Tibial artery (tissue), 4 donors: ENCODE measurements at regions not wholly inside any gene's neighbourhood (a gene's known extent, or its start where the extent isn't known, plus 50 kb on each side); places are given as distances from the start of the nearest gene placed in this dataset.

Experiments
- DNase-seq, 2 donors: peaks; one replicate each; pipeline ENCODE4 v3.0.0-alpha.2; 2019
- H3K27ac ChIP-seq, 2 donors: fragments of 200-600 bp; sonication (generic) in 1 of 2; 1 replicate in 1 of 2; 2 replicates in 1 of 2; pipeline ENCODE4 v1.5.1; 2018 to 2019; ENCODE audit warnings: mild to moderate bottlenecking in 1 of 2
- H3K27me3 ChIP-seq, 2 donors: fragments of 200-600 bp; sonication (generic) in 1 of 2; one replicate each; pipeline versions ENCODE4 v1.5.1 to v1.6.0; 2016 to 2019
- H3K36me3 ChIP-seq, 3 donors: fragments of 200-600 bp; sonication (generic) in 2 of 3; one replicate each; pipeline ENCODE4 v1.5.1; 2016 to 2019; ENCODE audit warnings: mild to moderate bottlenecking in 2 of 3
- H3K4me1 ChIP-seq, 4 donors: fragments of 200-600 bp; sonication (generic) in 2 of 4; 1 replicate in 3 of 4; 2 replicates in 1 of 4; pipeline ENCODE4 v1.5.1; 2016 to 2019
- H3K4me3 ChIP-seq, 2 donors: fragments of 200-600 bp; sonication (generic) in 1 of 2; 1 replicate in 1 of 2; 2 replicates in 1 of 2; pipeline ENCODE4 v1.5.1; 2018 to 2019; ENCODE audit warnings: mild to moderate bottlenecking in 2 of 2
- H3K9me3 ChIP-seq, 3 donors: fragments of 200-600 bp; sonication (generic) in 1 of 3; one replicate each; pipeline ENCODE4 v1.5.1; 2016 to 2019
- CTCF ChIP-seq, 2 experiments: fragments of 200-600 bp in 1 of 2; fragments of 450-650 bp in 1 of 2; IDR thresholded peaks; one replicate each; pipeline ENCODE4 v1.5.1; 2017 to 2019; ENCODE audit warnings: antibody characterized with exemption in 2 of 2, mild to moderate bottlenecking in 1 of 2, moderate library complexity in 1 of 2
- intact Hi-C: fragments of 100-400 bp; cut with DNase I; formaldehyde crosslinking; loops from one replicate; pipeline ENCODE4 v1.15.0; 2023; ENCODE audit warnings: low total_unique reads

DNA sequence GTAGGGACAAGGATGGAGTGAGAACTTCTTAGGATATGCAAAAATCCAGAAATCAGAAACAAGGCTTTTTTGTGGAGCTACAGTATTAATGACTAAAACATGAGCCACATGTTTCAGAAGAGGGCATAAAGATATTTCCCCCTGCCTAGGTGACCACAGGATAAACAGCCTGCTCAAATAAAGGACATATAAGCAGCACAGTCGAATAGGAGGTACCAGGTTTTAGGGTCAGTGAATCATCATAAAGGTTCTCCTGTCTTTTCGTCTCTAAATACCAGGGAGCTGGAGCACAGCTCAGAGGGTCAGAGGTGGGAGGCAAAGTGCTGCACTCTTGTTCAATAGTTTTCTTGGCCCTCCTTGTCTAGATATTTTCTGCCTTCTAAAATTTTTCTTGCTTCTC, 211.9 kb upstream of the HS3ST1 start:
- H3K4me1 ChIP-seq: no peaks in the 10 kb centered on the region
- no peak overlapping the region for H3K27ac ChIP-seq
- TF ChIP-seq CTCF (IDR thresholded peaks at IDR 0.05): no peak
- no peak overlapping the region for H3K4me3 ChIP-seq
- no peaks in the 10 kb centered on the region for H3K27me3 ChIP-seq
- no peaks in the 10 kb centered on the region for H3K36me3 ChIP-seq
- no peak for DNase-seq
- H3K9me3 ChIP-seq: no peaks in the 10 kb centered on the region
- intact Hi-C loops: no loop called here

DNA sequence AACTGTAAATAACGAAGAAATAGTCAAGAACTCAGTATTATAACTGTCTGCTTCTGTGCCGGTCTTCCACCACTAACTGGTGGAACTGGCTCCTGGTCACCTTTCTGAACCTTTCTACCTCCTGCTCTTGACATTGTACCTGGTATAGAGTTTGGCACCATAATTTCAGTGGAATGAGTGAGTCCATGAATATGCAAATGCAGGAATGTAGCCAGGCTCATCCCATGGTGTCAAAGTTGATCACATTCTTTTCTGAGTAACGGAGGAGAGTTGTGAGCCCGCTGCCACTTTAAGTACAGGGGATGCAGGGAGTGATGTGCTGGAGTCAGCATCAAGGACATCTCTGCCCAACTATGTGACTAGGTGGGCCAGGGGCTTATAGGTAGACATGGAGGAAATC, 207.9 kb upstream of the HS3ST1 start:
- Histone ChIP-seq H3K9me3 (no peaks in the 10 kb centered on the region), H3K27ac (no peak overlapping the region), H3K27me3 (no peaks in the 10 kb centered on the region), H3K4me1 (no peaks in the 10 kb centered on the region), H3K36me3 (no peaks in the 10 kb centered on the region), H3K4me3 (no peak overlapping the region)
- DNase-seq: no peak
- no peak for TF ChIP-seq CTCF (IDR thresholded peaks at IDR 0.05)
- intact Hi-C loops: no loop called here

GRCh38 chr4:11636031-11636430, 207.3 kb upstream of the HS3ST1 start:
- Histone ChIP-seq H3K4me1 (no peaks in the 10 kb centered on the region), H3K4me3 (no peak overlapping the region), H3K36me3 (no peaks in the 10 kb centered on the region), H3K9me3 (no peaks in the 10 kb centered on the region), H3K27ac (no peak overlapping the region), H3K27me3 (no peaks in the 10 kb centered on the region)
- no peak for TF ChIP-seq CTCF (IDR thresholded peaks at IDR 0.05)
- DNase-seq: no peak
- intact Hi-C loops: no loop called here

DNA sequence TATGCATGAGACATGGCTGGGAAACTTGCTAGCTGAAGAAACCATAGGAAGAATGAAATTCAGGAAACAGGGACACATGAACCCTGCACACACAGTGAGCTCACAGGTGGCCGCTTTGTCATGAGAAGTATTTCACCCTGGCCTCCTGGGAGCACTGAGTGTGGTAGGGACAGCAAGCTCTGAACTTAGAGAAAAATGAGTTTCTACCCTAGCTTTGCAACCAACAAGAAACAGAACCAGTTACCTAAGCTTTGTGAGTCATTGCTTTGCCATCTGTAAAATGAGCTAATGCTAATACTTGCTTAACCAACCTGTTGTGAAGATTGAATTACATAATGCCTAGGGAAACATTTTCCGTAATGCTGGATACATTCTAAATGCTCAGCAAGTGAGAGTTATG, 206.6 kb upstream of the HS3ST1 start:
- intact Hi-C loops: no loop called here
- no peak for DNase-seq
- Histone ChIP-seq H3K4me1 (no peaks in the 10 kb centered on the region), H3K36me3 (no peaks in the 10 kb centered on the region), H3K27ac (no peak overlapping the region), H3K4me3 (no peak overlapping the region), H3K9me3 (no peaks in the 10 kb centered on the region), H3K27me3 (no peaks in the 10 kb centered on the region)
- TF ChIP-seq CTCF (IDR thresholded peaks at IDR 0.05): no peak

DNA sequence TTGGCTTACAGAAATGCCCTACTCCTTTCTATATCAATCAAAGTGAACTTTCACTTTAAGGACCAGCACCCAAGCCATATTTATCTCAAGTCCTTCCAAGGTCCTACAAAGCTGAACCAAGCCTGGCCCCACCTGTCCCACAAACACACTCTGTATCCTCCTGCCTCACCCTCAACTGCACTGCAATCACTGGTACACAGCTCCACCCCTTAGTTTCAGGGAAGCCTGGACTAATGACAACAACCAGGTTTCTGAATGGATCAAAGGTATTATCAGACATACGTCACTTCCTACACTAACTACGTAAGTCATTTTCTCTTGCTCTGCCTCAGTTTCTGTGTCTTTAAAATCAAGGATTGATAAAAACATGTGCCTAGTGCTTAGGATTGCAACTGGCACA, 205.6 kb upstream of the HS3ST1 start:
- Histone ChIP-seq H3K27ac (no peak overlapping the region), H3K27me3 (no peaks in the 10 kb centered on the region), H3K36me3 (no peaks in the 10 kb centered on the region), H3K4me3 (no peak overlapping the region), H3K9me3 (no peaks in the 10 kb centered on the region), H3K4me1 (no peaks in the 10 kb centered on the region)
- intact Hi-C loops: loop anchor here (1.0 kb wide), 1 partner anchor 8 kb away; no protein-coding TSS in a partner anchor
- TF ChIP-seq CTCF (IDR thresholded peaks at IDR 0.05): no peak
- no peak for DNase-seq

GRCh38 chr4:11633430-11633829, 204.7 kb upstream of the HS3ST1 start:
- H3K27ac ChIP-seq: no peak overlapping the region
- TF ChIP-seq CTCF (IDR thresholded peaks at IDR 0.05): no peak

More at GRCh38 chr4:11633430-11633829, 204.7 kb upstream of the HS3ST1 start:
- DNase-seq: no peak
- intact Hi-C loops: no loop called here
- no peaks in the 10 kb centered on the region for H3K27me3 ChIP-seq
- H3K4me3 ChIP-seq: no peak overlapping the region
- H3K36me3 ChIP-seq: no peaks in the 10 kb centered on the region
- H3K9me3 ChIP-seq: no peaks in the 10 kb centered on the region
- H3K4me1 ChIP-seq: no peaks in the 10 kb centered on the region
